ENCODE measurements at regions not wholly inside any gene's neighbourhood (a gene's known extent, or its start where the extent isn't known, plus 50 kb on each side); places are given as distances from the start of the nearest gene placed in this dataset.

DNA sequence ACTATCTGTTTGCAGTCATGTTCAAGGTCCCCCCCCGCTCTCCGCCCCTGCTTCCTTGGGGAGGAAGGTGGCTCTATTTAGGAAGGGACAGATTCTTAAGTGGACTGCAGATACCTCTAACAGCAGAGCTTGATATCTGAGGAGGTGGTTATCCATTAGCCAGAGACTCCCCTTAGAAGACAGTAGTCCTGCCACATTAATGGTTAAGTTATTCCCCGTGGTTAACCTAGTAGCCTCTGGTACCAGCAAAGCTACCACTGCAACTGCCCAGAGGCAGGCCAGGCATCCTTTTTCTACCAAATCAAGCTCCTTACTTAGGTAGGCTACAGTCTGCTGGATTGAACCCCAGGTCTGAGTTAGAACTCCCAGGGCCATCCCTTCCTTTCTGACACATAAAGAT, 162.1 kb upstream of the AVPR1A start:
- Histone ChIP-seq H3K27me3 (ENCODE audit: control insufficient read depth in 1 of 2, insufficient read depth in 2 of 2, low read length in 1 of 2) (no peaks in the 10 kb centered on the region), H3K36me3 (ENCODE audit: control insufficient read depth in 1 of 2, insufficient read depth in 2 of 2, low read length in 1 of 2) (no peaks in the 10 kb centered on the region), H3K27ac (ENCODE audit: low read depth in 1 of 2, low read length in 2 of 2) (no peak overlapping the region), H3K9me3 (ENCODE audit: control insufficient read depth, low read length) (no peaks in the 10 kb centered on the region), H3K4me1 (ENCODE audit: control insufficient read depth in 1 of 2, insufficient read depth in 2 of 2, low read length in 2 of 2) (no peaks in the 10 kb centered on the region), H3K4me3 (ENCODE audit: low read length in 2 of 2) (no peak overlapping the region)
- WGBS, 2 donors = 64 to 80% methylated on average over 3 of the region's 3 CpGs
- ATAC-seq (ENCODE audit: low FRiP score) (no peak), DNase-seq (no peak)
- intact Hi-C loops (cut with DNase I) = no loop called here

DNA sequence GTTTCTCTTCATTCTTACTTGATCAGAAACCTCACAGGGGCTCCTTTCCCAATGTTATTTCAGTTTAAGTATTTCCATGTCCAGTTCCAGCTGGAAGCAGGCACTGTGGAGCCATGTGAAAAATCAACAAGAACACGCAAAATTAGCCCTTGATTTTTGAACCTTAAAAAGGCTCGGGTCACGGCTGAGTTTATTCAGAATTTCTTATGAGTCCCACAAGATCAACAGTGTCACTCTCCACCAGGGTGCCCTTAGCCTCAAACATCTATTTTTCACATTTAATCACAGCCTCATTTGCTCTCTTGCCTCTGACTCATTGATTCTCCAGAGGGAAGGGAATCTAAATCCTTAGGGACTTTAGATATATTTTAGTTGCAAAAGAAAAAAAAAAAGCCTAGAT, 157.7 kb upstream of the AVPR1A start:
- no peaks in the 10 kb centered on the region for H3K36me3 ChIP-seq (ENCODE audit: control insufficient read depth in 1 of 2, insufficient read depth in 2 of 2, low read length in 1 of 2)
- no peak overlapping the region for H3K4me3 ChIP-seq (ENCODE audit: low read length in 2 of 2)
- no peak overlapping the region for H3K27ac ChIP-seq (ENCODE audit: low read depth in 1 of 2, low read length in 2 of 2)
- DNase-seq (no peak), ATAC-seq (ENCODE audit: low FRiP score) (no peak)
- no peaks in the 10 kb centered on the region for H3K9me3 ChIP-seq (ENCODE audit: control insufficient read depth, low read length)
- WGBS, 2 donors = 1 to 5% methylated on average over 3 of the region's 3 CpGs
- no peaks in the 10 kb centered on the region for H3K27me3 ChIP-seq (ENCODE audit: control insufficient read depth in 1 of 2, insufficient read depth in 2 of 2, low read length in 1 of 2)
- no peaks in the 10 kb centered on the region for H3K4me1 ChIP-seq (ENCODE audit: control insufficient read depth in 1 of 2, insufficient read depth in 2 of 2, low read length in 2 of 2)
- intact Hi-C loops (cut with DNase I) = loop anchor here in 1 of 2 donors (10.0 kb wide), 1 partner anchor 154 kb away; the partner anchor contains the start of gene AVPR1A

DNA sequence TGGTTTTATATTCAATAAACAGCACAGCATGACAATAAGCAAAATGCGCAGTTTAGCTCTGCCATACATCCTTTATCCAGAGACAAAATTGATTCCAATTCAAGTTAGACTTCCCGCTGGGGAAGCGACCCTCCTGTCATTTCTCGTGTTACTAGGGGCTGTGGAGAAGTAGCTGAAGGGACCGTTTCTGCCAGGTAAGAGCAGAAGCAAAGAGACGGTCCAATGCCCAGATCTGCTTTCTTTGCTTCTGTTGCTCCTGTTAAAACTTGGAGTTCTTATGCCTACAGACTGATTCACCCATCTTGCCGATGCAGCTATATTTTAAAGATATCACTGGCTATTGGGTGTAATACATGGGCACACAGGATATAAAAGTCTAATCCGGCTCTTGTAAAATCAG, 156.8 kb upstream of the AVPR1A start:
- Histone ChIP-seq H3K27me3 (ENCODE audit: control insufficient read depth in 1 of 2, insufficient read depth in 2 of 2, low read length in 1 of 2) (no peaks in the 10 kb centered on the region), H3K4me1 (ENCODE audit: control insufficient read depth in 1 of 2, insufficient read depth in 2 of 2, low read length in 2 of 2) (no peaks in the 10 kb centered on the region), H3K9me3 (ENCODE audit: control insufficient read depth, low read length) (no peaks in the 10 kb centered on the region), H3K36me3 (ENCODE audit: control insufficient read depth in 1 of 2, insufficient read depth in 2 of 2, low read length in 1 of 2) (no peaks in the 10 kb centered on the region), H3K4me3 (ENCODE audit: low read length in 2 of 2) (no peak overlapping the region), H3K27ac (ENCODE audit: low read depth in 1 of 2, low read length in 2 of 2) (no peak overlapping the region)
- DNase-seq = no peak
- ATAC-seq (ENCODE audit: low FRiP score) = no peak
- 73 to 76% methylated on average over 8 of the region's 8 CpGs for WGBS, 2 donors
- intact Hi-C loops (cut with DNase I) = loop anchor here in 1 of 2 donors (10.0 kb wide), 1 partner anchor 153 kb away; the partner anchor contains the start of gene AVPR1A

- no peaks in the 10 kb centered on the region for H3K27me3 ChIP-seq (ENCODE audit: control insufficient read depth in 1 of 2, insufficient read depth in 2 of 2, low read length in 1 of 2)
- no peaks in the 10 kb centered on the region for H3K36me3 ChIP-seq (ENCODE audit: control insufficient read depth in 1 of 2, insufficient read depth in 2 of 2, low read length in 1 of 2)
- WGBS, 2 donors = 84 to 88% methylated on average over 14 of the region's 14 CpGs
- intact Hi-C loops (cut with DNase I) = loop anchor here in 1 of 2 donors (10.0 kb wide), 1 partner anchor 151 kb away; the partner anchor contains the start of gene AVPR1A
- no peak for DNase-seq
- no peak overlapping the region for H3K4me3 ChIP-seq (ENCODE audit: low read length in 2 of 2)
- H3K9me3 ChIP-seq (ENCODE audit: control insufficient read depth, low read length) = no peaks in the 10 kb centered on the region
- no peaks in the 10 kb centered on the region for H3K4me1 ChIP-seq (ENCODE audit: control insufficient read depth in 1 of 2, insufficient read depth in 2 of 2, low read length in 2 of 2)
- no peak for ATAC-seq (ENCODE audit: low FRiP score)
- no peak overlapping the region for H3K27ac ChIP-seq (ENCODE audit: low read depth in 1 of 2, low read length in 2 of 2)
These were observed 155.2 kb upstream of the AVPR1A start for GRCh38 chr12:63305901-63306875.

DNA sequence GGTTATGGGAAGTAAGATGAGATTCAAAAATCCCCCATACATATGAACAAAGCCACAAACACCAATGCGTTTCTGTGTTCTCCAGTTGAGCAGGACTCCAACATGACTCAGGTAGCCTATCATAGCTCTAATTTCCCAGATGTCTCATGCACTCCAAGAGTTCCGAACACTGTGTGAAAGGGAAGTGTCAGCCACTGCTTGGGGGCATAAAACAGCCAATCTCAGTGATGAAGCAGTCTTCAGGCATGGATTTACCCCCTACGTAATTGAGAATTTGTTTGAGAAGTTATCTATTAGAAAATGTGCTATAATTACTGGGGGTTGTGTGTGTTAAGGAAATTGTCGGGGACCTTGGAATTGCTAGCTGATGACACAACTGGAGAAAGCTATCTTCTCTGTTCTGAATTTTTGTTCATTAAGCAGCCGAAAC, 153.9 kb upstream of the AVPR1A start:
- DNase-seq = no peak
- H3K4me1 ChIP-seq (ENCODE audit: control insufficient read depth in 1 of 2, insufficient read depth in 2 of 2, low read length in 2 of 2) = no peaks in the 10 kb centered on the region
- H3K9me3 ChIP-seq (ENCODE audit: control insufficient read depth, low read length) = no peaks in the 10 kb centered on the region
- H3K4me3 ChIP-seq (ENCODE audit: low read length in 2 of 2) = no peak overlapping the region
- H3K27me3 ChIP-seq (ENCODE audit: control insufficient read depth in 1 of 2, insufficient read depth in 2 of 2, low read length in 1 of 2) = no peaks in the 10 kb centered on the region
- H3K36me3 ChIP-seq (ENCODE audit: control insufficient read depth in 1 of 2, insufficient read depth in 2 of 2, low read length in 1 of 2) = no peaks in the 10 kb centered on the region
- no peak for ATAC-seq (ENCODE audit: low FRiP score)
- 77 to 84% methylated on average over 5 of the region's 5 CpGs for WGBS, 2 donors
- intact Hi-C loops (cut with DNase I) = loop anchor here in 1 of 2 donors (10.0 kb wide), 1 partner anchor 150 kb away; the partner anchor contains the start of gene AVPR1A
- no peak overlapping the region for H3K27ac ChIP-seq (ENCODE audit: low read depth in 1 of 2, low read length in 2 of 2)

GRCh38 chr12:63302941-63303536, 152.0 kb upstream of the AVPR1A start:
- H3K27ac ChIP-seq (ENCODE audit: low read depth in 1 of 2, low read length in 2 of 2) = no peak overlapping the region
- H3K9me3 ChIP-seq (ENCODE audit: control insufficient read depth, low read length) = no peaks in the 10 kb centered on the region
- intact Hi-C loops (cut with DNase I) = loop anchor here in 1 of 2 donors (10.0 kb wide), 1 partner anchor 148 kb away; the partner anchor contains the start of gene AVPR1A
- no peak overlapping the region for H3K4me3 ChIP-seq (ENCODE audit: low read length in 2 of 2)
- WGBS, 2 donors = 21 to 24% methylated on average over 2 of the region's 2 CpGs
- ATAC-seq (ENCODE audit: low FRiP score) (no peak), DNase-seq (no peak)
- H3K4me1 ChIP-seq (ENCODE audit: control insufficient read depth in 1 of 2, insufficient read depth in 2 of 2, low read length in 2 of 2) = no peaks in the 10 kb centered on the region
- no peaks in the 10 kb centered on the region for H3K36me3 ChIP-seq (ENCODE audit: control insufficient read depth in 1 of 2, insufficient read depth in 2 of 2, low read length in 1 of 2)
- H3K27me3 ChIP-seq (ENCODE audit: control insufficient read depth in 1 of 2, insufficient read depth in 2 of 2, low read length in 1 of 2) = no peaks in the 10 kb centered on the region

GRCh38 chr12:63302269-63302940, 151.4 kb upstream of the AVPR1A start:
- H3K9me3 ChIP-seq (ENCODE audit: control insufficient read depth, low read length) = no peaks in the 10 kb centered on the region
- WGBS, 2 donors = 49 to 60% methylated on average over 7 of the region's 7 CpGs
- intact Hi-C loops (cut with DNase I) = loop anchor here in 1 of 2 donors (10.0 kb wide), 1 partner anchor 148 kb away; the partner anchor contains the start of gene AVPR1A
- peak overlapping the region in 1 of 2 donors; percentile 91 for H3K27ac ChIP-seq (ENCODE audit: low read depth in 1 of 2, low read length in 2 of 2)
- DNase-seq (no peak), ATAC-seq (ENCODE audit: low FRiP score) (no peak)
- no peaks in the 10 kb centered on the region for H3K4me1 ChIP-seq (ENCODE audit: control insufficient read depth in 1 of 2, insufficient read depth in 2 of 2, low read length in 2 of 2)
- no peaks in the 10 kb centered on the region for H3K36me3 ChIP-seq (ENCODE audit: control insufficient read depth in 1 of 2, insufficient read depth in 2 of 2, low read length in 1 of 2)
- no peak overlapping the region for H3K4me3 ChIP-seq (ENCODE audit: low read length in 2 of 2)
- no peaks in the 10 kb centered on the region for H3K27me3 ChIP-seq (ENCODE audit: control insufficient read depth in 1 of 2, insufficient read depth in 2 of 2, low read length in 1 of 2)

DNA sequence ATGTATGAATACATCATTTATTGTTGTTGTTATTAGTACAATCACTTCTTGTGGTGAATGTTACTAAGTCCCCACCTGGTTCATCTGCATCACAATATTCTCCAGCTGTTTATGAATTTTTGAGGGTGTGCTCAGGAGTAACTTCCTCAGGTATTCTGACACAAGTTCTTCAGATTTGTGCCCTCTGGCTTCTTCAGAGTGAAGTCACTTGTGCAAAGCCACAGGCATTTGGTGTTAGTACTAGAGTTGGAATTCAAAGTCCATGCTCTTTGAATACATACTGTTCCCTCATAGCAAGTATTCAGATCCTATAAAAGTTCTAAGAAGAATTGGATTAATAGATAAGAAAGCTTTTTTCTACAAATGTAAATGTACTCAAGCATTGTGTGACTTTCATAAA, 150.3 kb upstream of the AVPR1A start:
- no peaks in the 10 kb centered on the region for H3K27me3 ChIP-seq (ENCODE audit: control insufficient read depth in 1 of 2, insufficient read depth in 2 of 2, low read length in 1 of 2)
- intact Hi-C loops (cut with DNase I) = loop anchor here in 1 of 2 donors (10.0 kb wide), 1 partner anchor 147 kb away; the partner anchor contains the start of gene AVPR1A
- no peaks in the 10 kb centered on the region for H3K36me3 ChIP-seq (ENCODE audit: control insufficient read depth in 1 of 2, insufficient read depth in 2 of 2, low read length in 1 of 2)
- no peak overlapping the region for H3K27ac ChIP-seq (ENCODE audit: low read depth in 1 of 2, low read length in 2 of 2)
- no peaks in the 10 kb centered on the region for H3K4me1 ChIP-seq (ENCODE audit: control insufficient read depth in 1 of 2, insufficient read depth in 2 of 2, low read length in 2 of 2)
- DNase-seq (no peak), ATAC-seq (ENCODE audit: low FRiP score) (no peak)
- H3K4me3 ChIP-seq (ENCODE audit: low read length in 2 of 2) = no peak overlapping the region
- H3K9me3 ChIP-seq (ENCODE audit: control insufficient read depth, low read length) = no peaks in the 10 kb centered on the region

All from aorta (tissue), 5 donors.